Fibroblast of mammary gland (primary cell): ENCODE measurements at regions not wholly inside any gene's neighbourhood (a gene's known extent, or its start where the extent isn't known, plus 50 kb on each side); places are given as distances from the start of the nearest gene placed in this dataset.

Experiments used
- DNase-seq: peaks from one replicate; pipeline ENCODE4 v3.0.0-alpha.2; 2010; ENCODE audit warnings: low read depth
- H3K4me3 ChIP-seq: 2 replicates; pipeline ENCODE4 v1.5.1; 2011; ENCODE audit warnings: low read depth, mild to moderate bottlenecking, low read length, moderate library complexity; ENCODE audit not compliant: control insufficient read depth
- CTCF ChIP-seq: conservative IDR thresholded peaks from 2 replicates; pipeline ENCODE4 v1.5.1; 2011; ENCODE audit warnings: low read depth, low read length, inconsistent platforms; ENCODE audit not compliant: control insufficient read depth, insufficient read depth

GRCh38 chr5:120405286-120405864 lies 58.7 kb upstream of the PRR16 start:
- TF ChIP-seq CTCF, result no peak
- peak; percentile 92 for DNase-seq
- no peak overlapping the region for H3K4me3 ChIP-seq

- DNase-seq, result peak; percentile 89
- no peak overlapping the region for H3K4me3 ChIP-seq
- TF ChIP-seq CTCF, result no peak
These were observed 58.2 kb upstream of the PRR16 start for GRCh38 chr5:120405923-120406322.

- DNase-seq, result peak; percentile 20
- TF ChIP-seq CTCF, result no peak
- no peak overlapping the region for H3K4me3 ChIP-seq
These were observed 50.4 kb upstream of the PRR16 start for GRCh38 chr5:120413686-120414085.
